OCI-LY7 (cell line): ENCODE measurements at regions not wholly inside any gene's neighbourhood (a gene's known extent, or its start where the extent isn't known, plus 50 kb on each side); places are given as distances from the start of the nearest gene placed in this dataset.

Experiments used
- BruUV-seq: library from RNA; stranded (reverse); fragments of 400-500 nt; replicated peaks from 2 replicates; lab custom pipeline; 2021; lab: Mats Ljungman, UMichigan
- CTCF ChIA-PET: fragments of 300-600 bp; sonication (Branson Sonifier 250); formaldehyde crosslinking; loops from one replicate; lab custom pipeline; 2022; ENCODE audit warnings: antibody characterized with exemption; ENCODE audit not compliant: unreplicated experiment; lab: Charles Lee
- POLR2A ChIA-PET: fragments of 300-600 bp; sonication (Branson Sonifier 250); formaldehyde crosslinking; loops from one replicate; lab custom pipeline; 2022; ENCODE audit warnings: antibody characterized with exemption; lab: Charles Lee
- DNase-seq: peaks from one replicate; pipeline ENCODE4 v3.0.0-alpha.2; 2015; ENCODE audit warnings: low spot score
- H2AFZ ChIP-seq: fragments of 200-600 bp; sonication (generic), shearing (Covaris generic); 2 replicates; pipeline ENCODE4 v1.6.1; 2014; ENCODE audit warnings: mild to moderate bottlenecking, antibody characterized with exemption, low read length, moderate library complexity
- H3K27ac ChIP-seq: fragments of 200-600 bp; sonication (generic); 2 replicates; pipeline ENCODE4 v1.5.1; 2014; ENCODE audit warnings: mixed run types, low read depth, mild to moderate bottlenecking, moderate library complexity, low read length, inconsistent platforms; ENCODE audit not compliant: poor library complexity, severe bottlenecking
- H3K36me3 ChIP-seq: fragments of 200-600 bp; sonication (generic); 2 replicates; pipeline ENCODE4 v1.6.1; 2014; ENCODE audit warnings: mild to moderate bottlenecking, antibody characterized with exemption, low read length, moderate library complexity, mixed read lengths; ENCODE audit not compliant: insufficient read depth
- H3K4me1 ChIP-seq: fragments of 200-600 bp; sonication (generic); 2 replicates; pipeline ENCODE4 v1.5.1; 2014; ENCODE audit warnings: mild to moderate bottlenecking, low read length; ENCODE audit not compliant: insufficient read depth, poor library complexity, severe bottlenecking
- H3K4me2 ChIP-seq: fragments of 200-600 bp; sonication (generic); 2 replicates; pipeline ENCODE4 v1.6.1; 2014; ENCODE audit warnings: mild to moderate bottlenecking, low read length
- H3K4me3 ChIP-seq: fragments of 200-600 bp; sonication (generic); 2 replicates; pipeline ENCODE4 v1.5.1; 2014; ENCODE audit warnings: mild to moderate bottlenecking, low read depth, low read length; ENCODE audit not compliant: poor library complexity, severe bottlenecking
- H3K79me2 ChIP-seq: fragments of 200-600 bp; sonication (generic); 2 replicates; pipeline ENCODE4 v1.6.1; 2016; ENCODE audit warnings: low read depth, mild to moderate bottlenecking, low read length, moderate library complexity, mixed read lengths; ENCODE audit not compliant: insufficient read depth
- H3K9me2 ChIP-seq: fragments of 200-600 bp; sonication (generic); 2 replicates; pipeline ENCODE4 v1.6.1; 2016; ENCODE audit warnings: mild to moderate bottlenecking, low read length, mixed read lengths; ENCODE audit not compliant: insufficient read depth
- H3K9me3 ChIP-seq: fragments of 200-600 bp; sonication (generic); 2 replicates; pipeline ENCODE4 v1.6.1; 2014; ENCODE audit warnings: mild to moderate bottlenecking, mixed run types, low read length, mixed read lengths
- H4K20me1 ChIP-seq: fragments of 200-600 bp; sonication (generic); 2 replicates; pipeline ENCODE4 v1.6.1; 2014; ENCODE audit warnings: mild to moderate bottlenecking, antibody characterized with exemption, low read length, moderate library complexity, mixed read lengths; ENCODE audit not compliant: insufficient read depth
- CTCF ChIP-seq: fragments of 200-600 bp; sonication (generic); conservative IDR thresholded peaks from 2 replicates; pipeline ENCODE4 v1.5.1; 2014; ENCODE audit warnings: mild to moderate bottlenecking, antibody characterized with exemption, low read length, moderate library complexity, mixed read lengths
- EZH2phosphoT487 ChIP-seq: fragments of 200-600 bp; sonication (generic); IDR thresholded peaks from 2 replicates; pipeline ENCODE4 v1.6.1; 2018; ENCODE audit warnings: low read depth, borderline replicate concordance, mild to moderate bottlenecking, mixed run types, antibody characterized with exemption, low read length, moderate library complexity, mixed read lengths
- intact Hi-C: fragments of 100-400 bp; cut with micrococcal nuclease; formaldehyde crosslinking; loops from one replicate; pipeline ENCODE4 v1.10.0; 2022; ENCODE audit not compliant: unreplicated experiment

- intact Hi-C loops = no loop called here
- no peaks in the 10 kb centered on the region for H4K20me1 ChIP-seq
- DNase-seq = no peak
- no TSS peak for BruUV-seq
- H2AFZ ChIP-seq = no peak overlapping the region
- H3K9me3 ChIP-seq = no peaks in the 10 kb centered on the region
- H3K4me1 ChIP-seq = no peaks in the 10 kb centered on the region
- no peak overlapping the region for H3K27ac ChIP-seq
- no peaks in the 10 kb centered on the region for H3K79me2 ChIP-seq
- no peaks in the 10 kb centered on the region for H3K9me2 ChIP-seq
- H3K36me3 ChIP-seq = no peaks in the 10 kb centered on the region
- TF ChIP-seq CTCF = no peak
- no peak for TF ChIP-seq EZH2phosphoT487
- no peak overlapping the region for H3K4me2 ChIP-seq
- ChIA-PET CTCF (no interaction called here), POLR2A (no interaction called here)
- H3K4me3 ChIP-seq = no peak overlapping the region
Measured at GRCh38 chr20:37630993-37631392, 62.8 kb upstream of the CTNNBL1 start.

- no peak for DNase-seq
- H3K4me3 ChIP-seq = no peak overlapping the region
- no peak overlapping the region for H3K27ac ChIP-seq
- ChIA-PET CTCF (no interaction called here), POLR2A (no interaction called here)
- no peaks in the 10 kb centered on the region for H3K4me1 ChIP-seq
- H2AFZ ChIP-seq = no peak overlapping the region
- TF ChIP-seq CTCF (no peak), EZH2phosphoT487 (no peak)
- no peaks in the 10 kb centered on the region for H3K9me2 ChIP-seq
- H3K4me2 ChIP-seq = no peak overlapping the region
- H3K9me3 ChIP-seq = no peaks in the 10 kb centered on the region
- intact Hi-C loops = no loop called here
- H4K20me1 ChIP-seq = no peaks in the 10 kb centered on the region
- BruUV-seq = no TSS peak
- H3K36me3 ChIP-seq = no peaks in the 10 kb centered on the region
- no peaks in the 10 kb centered on the region for H3K79me2 ChIP-seq
Measured at GRCh38 chr20:37630166-37630565, 63.7 kb upstream of the CTNNBL1 start.

- H3K36me3 ChIP-seq = no peaks in the 10 kb centered on the region
- no peak overlapping the region for H3K27ac ChIP-seq
- H3K4me3 ChIP-seq = no peak overlapping the region
- DNase-seq = no peak
- no peak overlapping the region for H3K4me2 ChIP-seq
- H3K4me1 ChIP-seq = no peaks in the 10 kb centered on the region
- H2AFZ ChIP-seq = no peak overlapping the region
- intact Hi-C loops = no loop called here
- TF ChIP-seq EZH2phosphoT487 = no peak
- no peak for TF ChIP-seq CTCF
- no TSS peak for BruUV-seq
- no peaks in the 10 kb centered on the region for H4K20me1 ChIP-seq
- no peaks in the 10 kb centered on the region for H3K9me3 ChIP-seq
- H3K79me2 ChIP-seq = no peaks in the 10 kb centered on the region
- POLR2A ChIA-PET = interaction anchor here (0.6 kb wide), 1 partner anchor 41 kb away, joined by 3 read pairs; no protein-coding TSS in a partner anchor
- CTCF ChIA-PET = no interaction called here
- H3K9me2 ChIP-seq = no peaks in the 10 kb centered on the region
Measured at GRCh38 chr20:37627767-37628130, 66.1 kb upstream of the CTNNBL1 start.
